A549 (cell line): ENCODE measurements at regions not wholly inside any gene's neighbourhood (a gene's known extent, or its start where the extent isn't known, plus 50 kb on each side); places are given as distances from the start of the nearest gene placed in this dataset.

ENCODE experiments used
- ATAC-seq, 2 experiments: fragments of 200-7000 bp in 1 of 2; fragments of >200 bp in 1 of 2; cut with Nextera tagmentation in 1 of 2; cut with Tn5 transposase in 1 of 2; 3 replicates each; pipeline versions ENCODE4 v1.8.0 to v1.9.1; 2018 to 2020; ENCODE audit warnings: mild to moderate bottlenecking in 1 of 2, moderate library complexity in 1 of 2
- CTCF ChIA-PET: fragments of 300-600 bp; sonication (Branson Sonifier 250); formaldehyde crosslinking; extraction: SDS; loops from one replicate; lab custom pipeline; 2021; ENCODE audit warnings: antibody characterized with exemption, inconsistent platforms; lab: Yijun Ruan, JAX
- POLR2A ChIA-PET: fragments of 350-600 bp; formaldehyde crosslinking; extraction: SDS; loops from one replicate; lab custom pipeline; 2021; ENCODE audit warnings: antibody characterized with exemption, inconsistent platforms; lab: Yijun Ruan, JAX
- DNase-seq, 2 experiments: peaks; one replicate each; pipeline versions ENCODE4 v3.0.0 to v3.0.0-alpha.2; 2011 to 2016; ENCODE audit warnings: low read depth in 1 of 2, low spot score in 1 of 2
- FAIRE-seq: peaks from 2 replicates; lab custom pipeline; 2011; peaks lifted over from hg19 to GRCh38; lab: Jason Lieb, UNC
- H3K27ac ChIP-seq, 2 experiments: fragments of >200 bp; sonication (Bioruptor Twin); formaldehyde crosslinking; 3 replicates each; pipeline ENCODE4 v1.5.1; 2016 to 2017
- H3K4me1 ChIP-seq: fragments of >200 bp; sonication (Bioruptor Twin); formaldehyde crosslinking; 3 replicates; pipeline ENCODE4 v1.6.1; 2016
- H3K4me2 ChIP-seq: fragments of >200 bp; sonication (Bioruptor Twin); formaldehyde crosslinking; 3 replicates; pipeline ENCODE4 v1.6.1; 2016
- H3K4me3 ChIP-seq: fragments of >200 bp; sonication (Bioruptor Twin); formaldehyde crosslinking; 3 replicates; pipeline ENCODE4 v1.5.1; 2016
- H3K9me3 ChIP-seq: fragments of >200 bp; sonication (Bioruptor Twin); formaldehyde crosslinking; 3 replicates; pipeline ENCODE4 v1.6.1; 2016
- BCL3 ChIP-seq: fragments of >200 bp; sonication (Bioruptor Twin); formaldehyde crosslinking; IDR thresholded peaks from 3 replicates; pipeline ENCODE4 v1.6.1; 2016
- BHLHE40 ChIP-seq: IDR thresholded peaks from 2 replicates; pipeline ENCODE4 v1.6.1; 2012; ENCODE audit warnings: low read depth, low read length, inconsistent platforms
- CBX2 ChIP-seq: fragments of 200-600 bp; sonication (generic); IDR thresholded peaks from 2 replicates; pipeline ENCODE4 v1.6.1; 2016; ENCODE audit warnings: low read depth, mild to moderate bottlenecking, borderline replicate concordance
- CBX8 ChIP-seq: fragments of 200-600 bp; sonication (generic); IDR thresholded peaks from 2 replicates; pipeline ENCODE4 v1.6.1; 2016
- CEBPB ChIP-seq, 2 experiments: fragments of >200 bp in 1 of 2; sonication (Bioruptor Twin) in 1 of 2; formaldehyde crosslinking in 1 of 2; IDR thresholded peaks; 2 replicates each; pipeline ENCODE4 v1.6.1; 2012 to 2016
- CHD2 ChIP-seq: fragments of 150-350 bp; IDR thresholded peaks from 2 replicates; pipeline ENCODE4 v1.6.1; 2014; ENCODE audit warnings: low read length; ENCODE audit not compliant: partially characterized antibody
- CHD4 ChIP-seq: fragments of 200-600 bp; sonication (generic); IDR thresholded peaks from 2 replicates; pipeline ENCODE4 v1.6.1; 2016; ENCODE audit warnings: antibody characterized with exemption, mild to moderate bottlenecking, borderline replicate concordance
- ELK1 ChIP-seq: fragments of 150-350 bp; IDR thresholded peaks from 2 replicates; pipeline ENCODE4 v1.6.1; 2014; ENCODE audit warnings: low read depth, mild to moderate bottlenecking, low read length
- ESRRA ChIP-seq: fragments of 150-350 bp; IDR thresholded peaks from 2 replicates; pipeline ENCODE4 v1.6.1; 2014; ENCODE audit warnings: mild to moderate bottlenecking, low read length, borderline replicate concordance
- FOSB ChIP-seq: fragments of 250-450 bp; sonication (Bioruptor Pico); IDR thresholded peaks from 2 replicates; pipeline ENCODE4 v1.5.0; 2020; ENCODE audit warnings: mild to moderate bottlenecking, moderate library complexity
- HDAC2 ChIP-seq: fragments of 200-600 bp; sonication (generic); IDR thresholded peaks from 2 replicates; pipeline ENCODE4 v1.6.1; 2016
- HEYL ChIP-seq: fragments of 250-450 bp; sonication (Bioruptor Pico); IDR thresholded peaks from 2 replicates; pipeline ENCODE4 v1.8.0; 2021; ENCODE audit warnings: mild to moderate bottlenecking, moderate library complexity
- HMGXB4 ChIP-seq: fragments of 250-450 bp; sonication (Bioruptor Pico); IDR thresholded peaks from 2 replicates; pipeline ENCODE4 v1.5.0; 2021; ENCODE audit warnings: mild to moderate bottlenecking, moderate library complexity, borderline replicate concordance
- HOXA7 ChIP-seq: fragments of 250-450 bp; sonication (Bioruptor Pico); IDR thresholded peaks from 2 replicates; pipeline ENCODE4 v1.5.0; 2020; ENCODE audit warnings: mild to moderate bottlenecking, moderate library complexity
- HOXB13 ChIP-seq: fragments of 250-450 bp; sonication (Bioruptor Pico); IDR thresholded peaks from 2 replicates; pipeline ENCODE4 v1.5.0; 2020; ENCODE audit warnings: low read depth, mild to moderate bottlenecking, moderate library complexity
- HOXB5 ChIP-seq: fragments of 250-450 bp; sonication (Bioruptor Pico); IDR thresholded peaks from 2 replicates; pipeline ENCODE4 v1.5.0; 2020; ENCODE audit warnings: mild to moderate bottlenecking, moderate library complexity
- KDM5A ChIP-seq: fragments of 200-600 bp; sonication (generic); IDR thresholded peaks from 2 replicates; pipeline ENCODE4 v1.6.1; 2016; ENCODE audit warnings: antibody characterized with exemption, mild to moderate bottlenecking
- MAFK ChIP-seq: fragments of 450-650 bp; IDR thresholded peaks from 2 replicates; pipeline ENCODE4 v1.6.1; 2014; ENCODE audit not compliant: partially characterized antibody
- MAZ ChIP-seq: fragments of 150-350 bp; IDR thresholded peaks from 2 replicates; pipeline ENCODE4 v1.6.1; 2014; ENCODE audit warnings: antibody characterized with exemption, low read depth, low read length, borderline replicate concordance
- NFE2L2 ChIP-seq: fragments of 150-350 bp; conservative IDR thresholded peaks from 2 replicates; pipeline ENCODE4 v1.6.1; 2014; ENCODE audit warnings: low read length
- PBX3 ChIP-seq: IDR thresholded peaks from 2 replicates; pipeline ENCODE4 v1.6.1; 2012
- RCOR1 ChIP-seq: fragments of 150-350 bp; IDR thresholded peaks from 2 replicates; pipeline ENCODE4 v1.6.1; 2014; ENCODE audit warnings: antibody characterized with exemption, low read length, low read depth
- RNF2 ChIP-seq: fragments of 200-600 bp; sonication (generic); IDR thresholded peaks from 2 replicates; pipeline ENCODE4 v1.6.1; 2016; ENCODE audit warnings: low read depth, mild to moderate bottlenecking, antibody characterized with exemption, moderate library complexity, borderline replicate concordance
- USF2 ChIP-seq: fragments of 450-650 bp; IDR thresholded peaks from 2 replicates; pipeline ENCODE4 v1.6.1; 2014; ENCODE audit warnings: antibody characterized with exemption
- ZFP36 ChIP-seq: fragments of 450-650 bp; IDR thresholded peaks from 2 replicates; pipeline ENCODE4 v1.6.1; 2014; ENCODE audit warnings: borderline replicate concordance; ENCODE audit not compliant: partially characterized antibody
- WGBS: methylation state at CpG from one replicate; pipeline ENCODE4 v1.1.6; 2017; ENCODE audit errors: missing lambda C conversion rate; 5-methylcytosine and 5-hydroxymethylcytosine counted together

- ATAC-seq (no peak), FAIRE-seq (no peak), DNase-seq (no peak)
- Histone ChIP-seq H3K4me1 (no peaks in the 10 kb centered on the region), H3K9me3 (no peaks in the 10 kb centered on the region), H3K4me3 (no peak overlapping the region), H3K4me2 (no peak overlapping the region), H3K27ac (no peak overlapping the region)
- ChIA-PET POLR2A (no interaction called here), CTCF (no interaction called here)
- TF ChIP-seq ESRRA (no peak), RCOR1 (no peak), NFE2L2 (no peak), HOXB5 (no peak), BCL3 (no peak), CBX8 (no peak), HEYL (CRISPR knock-in tag) (no peak), HOXB13 (CRISPR knock-in tag) (no peak)
- WGBS, result 0% methylated on average over 1 of the region's 1 CpG
These were observed 99.0 kb downstream of the PCDH20 start for GRCh38 chr13:61316647-61317046.

- no peak for DNase-seq
- H3K27ac ChIP-seq, result no peak overlapping the region
- 0% methylated on average over 2 of the region's 2 CpGs for WGBS
- ATAC-seq, result no peak
- H3K4me2 ChIP-seq, result no peak overlapping the region
- H3K4me3 ChIP-seq, result no peak overlapping the region
- CTCF ChIA-PET, result no interaction called here
- no peak for TF ChIP-seq ELK1
- TF ChIP-seq CHD2, result no peak
- TF ChIP-seq BCL3, result no peak
- no peak for TF ChIP-seq RNF2
- TF ChIP-seq, all 56 proteins: peak for 0
- Histone ChIP-seq H3K4me1 (no peaks in the 10 kb centered on the region), H3K9me3 (no peaks in the 10 kb centered on the region)
- POLR2A ChIA-PET, result no interaction called here
- no peak for FAIRE-seq
These were observed 121.0 kb downstream of the PCDH20 start for GRCh38 chr13:61294467-61295191.

- CTCF ChIA-PET, result interaction anchor here (0.7 kb wide), 1 partner anchor 125 kb away, joined by 3 read pairs; no protein-coding TSS in a partner anchor
- Histone ChIP-seq H3K27ac (no peak overlapping the region), H3K4me1 (no peaks in the 10 kb centered on the region), H3K4me2 (no peak overlapping the region), H3K9me3 (no peaks in the 10 kb centered on the region), H3K4me3 (no peak overlapping the region)
- peak in 1 of 2 experiments; percentile 43; a peak in 2 of 6 replicates for ATAC-seq
- POLR2A ChIA-PET, result no interaction called here
- WGBS, result 1% methylated on average over 3 of the region's 4 CpGs
- no peak for FAIRE-seq
- DNase-seq, result peak in 1 of 2 experiments; percentile 19
- TF ChIP-seq HMGXB4 (CRISPR knock-in tag) (no peak), CHD4 (no peak), CEBPB (IDR thresholded peaks at IDR 0.05) (no peak), HOXA7 (no peak), CHD2 (no peak), CBX8 (no peak), MAFK (no peak), HDAC2 (no peak), ZFP36 (no peak), PBX3 (no peak), FOSB (no peak), RCOR1 (no peak), MAZ (no peak), USF2 (no peak), CBX2 (no peak), KDM5A (no peak), BHLHE40 (no peak)
These were observed 129.4 kb downstream of the PCDH20 start for GRCh38 chr13:61286148-61286745.
